ENCODE measurements at regions not wholly inside any gene's neighbourhood (a gene's known extent, or its start where the extent isn't known, plus 50 kb on each side); places are given as distances from the start of the nearest gene placed in this dataset.

- TF ChIP-seq ZNF219 (CRISPR knock-in tag; IDR thresholded peaks at IDR 0.05; ENCODE audit: borderline replicate concordance) (no peak), GTF2I (CRISPR knock-in tag; conservative IDR thresholded peaks at IDR 0.05) (no peak), ATF3 (CRISPR knock-in tag; conservative IDR thresholded peaks at IDR 0.05) (no peak), JAZF1 (CRISPR knock-in tag; IDR thresholded peaks at IDR 0.05) (no peak), GABPB1 (CRISPR knock-in tag; IDR thresholded peaks at IDR 0.05) (no peak), ATF1 (CRISPR knock-in tag; IDR thresholded peaks at IDR 0.05) (no peak)
These were observed 121.5 kb upstream of the RIPOR2 start (continued) for GRCh38 chr6:25057111-25057905.

- H3K36me3 Mint-ChIP-seq, result peaks cover 8% of the 10 kb centered on the region; the same call in 1 of the 2 replicates
- CTCF ChIA-PET, result no interaction called here
- no peak for DNase-seq (ENCODE audit: low spot score)
- H3K9me3 Mint-ChIP-seq, result peaks cover 30% of the 10 kb centered on the region
- ATAC-seq, result no peak
- H3K27ac Mint-ChIP-seq, result no peak overlapping the region
- TF ChIP-seq TEAD1 (CRISPR knock-in tag; IDR thresholded peaks at IDR 0.05) (no peak), CREM (CRISPR knock-in tag; IDR thresholded peaks at IDR 0.05) (no peak), KAT7 (CRISPR knock-in tag; IDR thresholded peaks at IDR 0.05; ENCODE audit: borderline replicate concordance) (no peak)
- no peaks in the 10 kb centered on the region for H3K27me3 Mint-ChIP-seq (ENCODE audit: low read depth)
- POLR2A ChIA-PET, result no interaction called here
- H3K4me3 Mint-ChIP-seq, result no peak overlapping the region
- peaks cover 29% of the 10 kb centered on the region for H3K4me1 Mint-ChIP-seq
These were observed 122.7 kb upstream of the RIPOR2 start for GRCh38 chr6:25058441-25058840.

- CTCF ChIA-PET, result interaction anchor here (0.7 kb wide), 1 partner anchor 15 kb away, joined by 3 read pairs; no protein-coding TSS in a partner anchor
- H3K4me1 Mint-ChIP-seq, result peaks cover 26% of the 10 kb centered on the region
- ATAC-seq, result no peak
- H3K27ac Mint-ChIP-seq, result no peak overlapping the region
- H3K27me3 Mint-ChIP-seq (ENCODE audit: low read depth), result no peaks in the 10 kb centered on the region
- no peak overlapping the region for H3K4me3 Mint-ChIP-seq
- peaks cover 8% of the 10 kb centered on the region; the same call in 1 of the 2 replicates for H3K36me3 Mint-ChIP-seq
- H3K9me3 Mint-ChIP-seq, result peaks cover 30% of the 10 kb centered on the region
- POLR2A ChIA-PET, result no interaction called here
- TF ChIP-seq TEAD1 (CRISPR knock-in tag; IDR thresholded peaks at IDR 0.05) (no peak), CREM (CRISPR knock-in tag; IDR thresholded peaks at IDR 0.05) (no peak), ZSCAN18 (CRISPR knock-in tag; IDR thresholded peaks at IDR 0.05) (no peak), PRRX2 (CRISPR knock-in tag; IDR thresholded peaks at IDR 0.05) (no peak), NR1H2 (CRISPR knock-in tag; IDR thresholded peaks at IDR 0.05) (no peak), ZNF416 (CRISPR knock-in tag; IDR thresholded peaks at IDR 0.05) (no peak), ESRRA (CRISPR knock-in tag; IDR thresholded peaks at IDR 0.05; ENCODE audit: borderline replicate concordance) (no peak), NR2C2 (CRISPR knock-in tag; IDR thresholded peaks at IDR 0.05) (no peak), ZMAT4 (CRISPR knock-in tag; IDR thresholded peaks at IDR 0.05) (no peak), ELF4 (CRISPR knock-in tag; IDR thresholded peaks at IDR 0.05; ENCODE audit: low read depth) (no peak), RELA (CRISPR knock-in tag; IDR thresholded peaks at IDR 0.05; ENCODE audit: borderline replicate concordance) (no peak), AR (CRISPR knock-in tag; IDR thresholded peaks at IDR 0.05) (no peak), HMGA2 (CRISPR knock-in tag; IDR thresholded peaks at IDR 0.05) (no peak), OVOL2 (CRISPR knock-in tag; IDR thresholded peaks at IDR 0.05; ENCODE audit: borderline replicate concordance) (no peak), USF2 (CRISPR knock-in tag; IDR thresholded peaks at IDR 0.05) (no peak), CREB1 (CRISPR knock-in tag; IDR thresholded peaks at IDR 0.05) (no peak), ZNF425 (CRISPR knock-in tag; conservative IDR thresholded peaks at IDR 0.05) (no peak), E2F5 (CRISPR knock-in tag; IDR thresholded peaks at IDR 0.05) (no peak)
- no peak for DNase-seq (ENCODE audit: low spot score)
These were observed 123.2 kb upstream of the RIPOR2 start for GRCh38 chr6:25058941-25059340.

Measured in WTC11 (cell line).